Omental fat pad (tissue), 3 donors: ENCODE measurements at regions not wholly inside any gene's neighbourhood (a gene's known extent, or its start where the extent isn't known, plus 50 kb on each side); places are given as distances from the start of the nearest gene placed in this dataset.

Experiments used
- ATAC-seq: fragments of 150-250 bp; one replicate; pipeline ENCODE4 v1.9.1; 2016; ENCODE audit warnings: mild to moderate bottlenecking, moderate library complexity; ENCODE audit not compliant: low FRiP score
- DNase-seq: peaks from one replicate; pipeline ENCODE4 v3.0.0-alpha.2; 2019; ENCODE audit warnings: low spot score
- CTCF ChIP-seq, 3 donors: fragments of 450-650 bp; IDR thresholded peaks; one replicate each; pipeline ENCODE4 v1.5.1; 2016 to 2017; ENCODE audit warnings: antibody characterized with exemption in 3 of 3, mild to moderate bottlenecking in 3 of 3, moderate library complexity in 2 of 3

GRCh38 chr4:19317377-19317776 lies 934.3 kb upstream of the SLIT2 start:
- no peak for TF ChIP-seq CTCF (IDR thresholded peaks at IDR 0.05)
- DNase-seq, result no peak
- ATAC-seq, result no peak

- ATAC-seq, result no peak
- no peak for TF ChIP-seq CTCF (IDR thresholded peaks at IDR 0.05)
Measured at GRCh38 chr4:19314116-19314515, 937.6 kb upstream of the SLIT2 start.

GRCh38 chr4:19309378-19309777 lies 942.3 kb upstream of the SLIT2 start:
- DNase-seq (no peak), ATAC-seq (no peak)
- TF ChIP-seq CTCF (IDR thresholded peaks at IDR 0.05), result no peak

More at GRCh38 chr4:19314116-19314515, 937.6 kb upstream of the SLIT2 start:
- no peak for DNase-seq

GRCh38 chr4:19304028-19304427 lies 947.7 kb upstream of the SLIT2 start:
- no peak for TF ChIP-seq CTCF (IDR thresholded peaks at IDR 0.05)
- no peak for DNase-seq
- ATAC-seq, result no peak

- TF ChIP-seq CTCF (IDR thresholded peaks at IDR 0.05), result no peak
- ATAC-seq, result no peak
Measured at GRCh38 chr4:19301527-19301926, 950.2 kb upstream of the SLIT2 start.

GRCh38 chr4:19300213-19300612 lies 951.5 kb upstream of the SLIT2 start:
- no peak for DNase-seq
- ATAC-seq, result no peak
- TF ChIP-seq CTCF (IDR thresholded peaks at IDR 0.05), result no peak

More at GRCh38 chr4:19301527-19301926, 950.2 kb upstream of the SLIT2 start:
- no peak for DNase-seq

- DNase-seq (no peak), ATAC-seq (no peak)
- TF ChIP-seq CTCF (IDR thresholded peaks at IDR 0.05), result no peak
Measured at GRCh38 chr4:19298998-19299397, 952.7 kb upstream of the SLIT2 start.
